ENCODE measurements at regions not wholly inside any gene's neighbourhood (a gene's known extent, or its start where the extent isn't known, plus 50 kb on each side); places are given as distances from the start of the nearest gene placed in this dataset.
"Not testable (repeated sequence)": the region's sequence is repeated elsewhere in the genome, so short reads cannot be mapped to it uniquely, and the experiment has no call there.

DNA sequence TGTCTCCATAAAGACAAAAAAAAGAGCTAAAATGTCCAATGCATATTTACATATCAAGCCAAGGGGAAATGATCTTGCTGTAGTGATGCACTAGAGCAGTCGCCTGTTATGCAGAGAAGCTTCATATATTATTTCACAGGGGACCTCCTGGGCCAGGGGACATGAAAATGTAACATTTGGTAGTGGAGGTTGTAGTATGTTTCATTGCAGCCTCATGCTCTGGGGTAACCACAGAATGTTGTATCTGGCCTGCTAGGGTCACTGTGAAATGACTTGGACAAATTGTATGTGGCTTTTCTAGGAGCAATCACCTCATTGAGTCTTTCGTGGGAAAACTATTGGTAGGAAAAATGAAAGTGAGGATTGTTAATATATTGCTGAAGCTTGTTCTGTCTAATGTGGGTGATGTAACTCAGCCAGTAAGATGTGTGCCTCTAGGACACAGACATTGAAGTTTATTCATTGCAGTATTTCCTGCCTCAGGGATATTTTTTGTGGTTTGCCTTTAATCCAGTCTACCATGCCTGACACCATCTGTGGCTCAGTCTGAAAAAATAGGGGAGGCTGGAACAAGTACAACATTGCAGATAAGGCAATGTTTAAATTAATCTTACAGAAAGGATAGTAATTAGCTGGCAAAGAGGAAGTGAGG lies 430.8 kb upstream of the TNC start:
- TF ChIP-seq, protein P1, sequence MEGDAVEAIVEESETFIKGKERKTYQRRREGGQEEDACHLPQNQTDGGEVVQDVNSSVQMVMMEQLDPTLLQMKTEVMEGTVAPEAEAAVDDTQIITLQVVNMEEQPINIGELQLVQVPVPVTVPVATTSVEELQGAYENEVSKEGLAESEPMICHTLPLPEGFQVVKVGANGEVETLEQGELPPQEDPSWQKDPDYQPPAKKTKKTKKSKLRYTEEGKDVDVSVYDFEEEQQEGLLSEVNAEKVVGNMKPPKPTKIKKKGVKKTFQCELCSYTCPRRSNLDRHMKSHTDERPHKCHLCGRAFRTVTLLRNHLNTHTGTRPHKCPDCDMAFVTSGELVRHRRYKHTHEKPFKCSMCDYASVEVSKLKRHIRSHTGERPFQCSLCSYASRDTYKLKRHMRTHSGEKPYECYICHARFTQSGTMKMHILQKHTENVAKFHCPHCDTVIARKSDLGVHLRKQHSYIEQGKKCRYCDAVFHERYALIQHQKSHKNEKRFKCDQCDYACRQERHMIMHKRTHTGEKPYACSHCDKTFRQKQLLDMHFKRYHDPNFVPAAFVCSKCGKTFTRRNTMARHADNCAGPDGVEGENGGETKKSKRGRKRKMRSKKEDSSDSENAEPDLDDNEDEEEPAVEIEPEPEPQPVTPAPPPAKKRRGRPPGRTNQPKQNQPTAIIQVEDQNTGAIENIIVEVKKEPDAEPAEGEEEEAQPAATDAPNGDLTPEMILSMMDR (IDR thresholded peaks at IDR 0.05; ENCODE audit: low read depth, low read length), result no peak
- no peak overlapping the region for H3K27ac ChIP-seq (ENCODE audit: low read depth, low read length)
- H3K4me3 ChIP-seq (ENCODE audit: low read depth, low read length), result no peak overlapping the region
- ChIA-PET CTCF (no interaction called here), POLR2A (no interaction called here)
- no peaks in the 10 kb centered on the region for H3K9me3 ChIP-seq (ENCODE audit: control insufficient read depth, insufficient read depth, low read length)
- no peak for DNase-seq (ENCODE audit: low read depth, low spot score)
- no peaks in the 10 kb centered on the region for H3K27me3 ChIP-seq (ENCODE audit: control insufficient read depth, insufficient read depth, low read length)

DNA sequence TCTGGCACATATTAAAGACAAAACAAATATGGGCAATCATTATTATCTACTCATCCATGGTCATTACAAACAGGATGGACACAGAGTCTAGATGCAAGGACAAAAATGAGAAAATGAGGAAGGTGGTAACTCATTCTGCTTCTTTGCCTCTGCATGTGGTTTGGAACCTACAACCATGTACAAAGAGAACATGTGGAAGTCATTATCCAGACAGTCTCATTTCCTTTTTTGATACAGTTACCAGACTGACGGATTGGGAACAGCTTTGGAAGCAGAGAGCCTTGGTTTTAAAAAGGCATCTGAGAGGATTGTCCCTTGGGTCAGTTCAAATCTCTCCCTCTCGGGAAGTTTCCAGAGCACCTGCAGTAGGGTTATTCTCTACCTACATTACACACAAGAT lies 433.4 kb upstream of the TNC start:
- H3K27me3 ChIP-seq (ENCODE audit: control insufficient read depth, insufficient read depth, low read length), result no peaks in the 10 kb centered on the region
- ChIA-PET CTCF (no interaction called here), POLR2A (no interaction called here)
- no peak overlapping the region for H3K27ac ChIP-seq (ENCODE audit: low read depth, low read length)
- peaks cover 7% of the 10 kb centered on the region; the same call in 1 of the 2 replicates for H3K9me3 ChIP-seq (ENCODE audit: control insufficient read depth, insufficient read depth, low read length)
- DNase-seq (ENCODE audit: low read depth, low spot score), result no peak
- TF ChIP-seq, protein P1 (IDR thresholded peaks at IDR 0.05; ENCODE audit: low read depth, low read length), result no peak
- no peak overlapping the region for H3K4me3 ChIP-seq (ENCODE audit: low read depth, low read length)

DNA sequence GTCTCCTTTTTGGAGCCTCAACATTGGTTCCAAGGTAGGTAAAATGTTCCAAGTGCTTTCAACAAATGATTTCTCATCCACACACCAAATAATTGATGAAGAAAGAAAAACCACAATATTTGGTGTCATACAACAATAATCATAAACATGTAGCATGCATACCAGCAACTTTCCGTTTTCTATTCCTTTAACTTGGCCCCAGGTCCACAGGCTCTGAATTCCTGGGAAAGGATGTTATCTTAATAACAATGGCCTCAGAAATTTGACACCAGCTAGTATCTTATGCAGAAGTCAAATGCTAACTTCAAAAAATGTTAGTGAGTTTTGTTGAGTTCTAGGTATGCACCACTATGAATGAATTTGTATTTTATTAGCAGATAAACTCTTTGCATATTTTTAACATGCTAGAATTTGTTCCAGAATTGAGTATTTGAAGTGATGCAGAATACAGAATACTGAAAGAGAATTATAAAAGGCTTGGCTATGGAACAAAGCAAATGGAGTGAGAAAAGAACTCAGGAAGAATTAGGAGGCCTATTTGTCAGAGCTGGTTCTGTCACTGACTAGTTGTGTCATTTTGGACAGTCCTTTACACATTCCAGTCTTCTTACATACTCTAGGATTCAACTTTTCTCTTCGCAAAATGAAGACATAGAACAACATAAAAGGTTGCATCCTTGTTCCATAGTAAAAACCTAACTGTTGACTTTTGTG lies 435.3 kb upstream of the TNC start:
- no peak for DNase-seq (ENCODE audit: low read depth, low spot score)
- TF ChIP-seq, protein P1 (IDR thresholded peaks at IDR 0.05; ENCODE audit: low read depth, low read length), result no peak
- H3K4me3 ChIP-seq (ENCODE audit: low read depth, low read length), result no peak overlapping the region
- no peak overlapping the region for H3K27ac ChIP-seq (ENCODE audit: low read depth, low read length)
- H3K27me3 ChIP-seq (ENCODE audit: control insufficient read depth, insufficient read depth, low read length), result no peaks in the 10 kb centered on the region
- CTCF ChIA-PET, result no interaction called here
- H3K9me3 ChIP-seq (ENCODE audit: control insufficient read depth, insufficient read depth, low read length), result peaks cover 9% of the 10 kb centered on the region; the same call in 1 of the 2 replicates
- POLR2A ChIA-PET, result no interaction called here

DNA sequence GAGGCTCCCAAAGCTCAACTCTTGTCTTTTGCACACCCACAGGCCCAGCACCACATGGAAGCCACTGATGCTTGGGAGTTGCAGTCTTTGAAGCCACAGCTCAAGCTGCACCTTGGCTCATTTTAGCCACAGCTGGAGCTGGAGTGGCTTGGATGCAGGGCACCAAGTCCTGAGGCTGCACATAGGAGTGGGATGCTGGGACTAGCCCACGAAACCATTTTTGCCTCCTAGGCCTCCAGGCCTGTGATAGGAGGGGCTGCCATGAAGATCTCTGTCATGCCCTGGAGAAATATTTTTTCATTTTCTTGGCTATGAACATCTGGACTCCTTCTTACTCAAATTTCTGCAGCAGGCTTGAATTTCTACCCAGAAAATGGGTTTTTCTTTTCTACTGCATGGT lies 438.5 kb upstream of the TNC start:
- ChIA-PET CTCF (no interaction called here), POLR2A (no interaction called here)
- no peak for DNase-seq (ENCODE audit: low read depth, low spot score)
- peaks cover 9% of the 10 kb centered on the region; the same call in 1 of the 2 replicates for H3K9me3 ChIP-seq (ENCODE audit: control insufficient read depth, insufficient read depth, low read length)
- no peaks in the 10 kb centered on the region for H3K27me3 ChIP-seq (ENCODE audit: control insufficient read depth, insufficient read depth, low read length)
- TF ChIP-seq, protein P1 (IDR thresholded peaks at IDR 0.05; ENCODE audit: low read depth, low read length), result no peak
- H3K27ac ChIP-seq (ENCODE audit: low read depth, low read length), result no peak overlapping the region
- no peak overlapping the region for H3K4me3 ChIP-seq (ENCODE audit: low read depth, low read length)

DNA sequence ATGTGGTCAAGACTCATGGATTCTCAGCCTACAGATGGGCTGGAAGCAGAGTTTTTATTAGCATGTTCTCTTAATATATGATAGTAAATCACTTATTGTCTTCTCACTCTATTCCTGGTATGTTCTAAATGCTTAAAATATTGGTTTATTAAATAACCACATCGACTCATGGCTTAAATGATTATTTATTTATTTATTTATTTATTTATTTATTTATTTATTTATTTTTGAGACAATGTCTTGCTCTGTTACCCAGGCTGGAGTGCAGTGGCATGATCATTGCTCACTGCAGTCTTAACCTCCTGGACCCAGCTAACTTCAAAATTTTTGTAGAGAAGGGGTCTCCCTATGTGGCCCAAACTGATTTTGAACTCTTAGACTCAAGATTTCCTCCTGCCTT lies 457.2 kb upstream of the TNC start:
- H3K27ac ChIP-seq (ENCODE audit: low read depth, low read length), result no peak overlapping the region
- ChIA-PET POLR2A (no interaction called here), CTCF (no interaction called here)
- H3K9me3 ChIP-seq (ENCODE audit: control insufficient read depth, insufficient read depth, low read length), result no peaks in the 10 kb centered on the region
- DNase-seq (ENCODE audit: low read depth, low spot score), result no peak
- no peaks in the 10 kb centered on the region for H3K27me3 ChIP-seq (ENCODE audit: control insufficient read depth, insufficient read depth, low read length)
- no peak overlapping the region for H3K4me3 ChIP-seq (ENCODE audit: low read depth, low read length)
- TF ChIP-seq, protein P1 (IDR thresholded peaks at IDR 0.05; ENCODE audit: low read depth, low read length), result no peak

DNA sequence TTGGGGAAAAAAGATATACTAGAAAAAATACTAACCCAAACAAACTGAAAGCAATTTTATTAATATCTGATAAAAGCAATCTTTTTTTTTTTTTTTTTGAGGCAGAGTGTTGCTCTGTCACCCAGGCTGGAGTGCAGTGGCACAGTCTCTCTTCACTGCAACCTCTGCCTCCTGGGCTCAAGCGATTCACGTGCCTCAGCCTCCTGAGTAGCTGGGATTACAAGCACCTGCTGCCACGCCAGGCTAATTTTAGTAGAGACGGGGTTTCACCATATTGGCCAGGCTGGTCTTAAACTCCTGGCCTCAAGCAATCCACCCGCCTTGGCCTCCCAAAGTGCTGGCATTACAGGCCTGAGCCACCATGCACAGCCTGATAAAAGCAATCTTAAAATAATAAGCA lies 467.5 kb upstream of the TNC start:
- H3K27ac ChIP-seq (ENCODE audit: low read depth, low read length); H3K9me3 ChIP-seq (ENCODE audit: control insufficient read depth, insufficient read depth, low read length); H3K4me3 ChIP-seq (ENCODE audit: low read depth, low read length); H3K27me3 ChIP-seq (ENCODE audit: control insufficient read depth, insufficient read depth, low read length); DNase-seq (ENCODE audit: low read depth, low spot score): not testable (repeated sequence)
- CTCF ChIA-PET, result interaction anchor here (0.7 to 1.8 kb wide), 3 partner anchors 454 to 1076 kb away, joined by 3 to 4 read pairs (median 4); no protein-coding TSS in a partner anchor
- POLR2A ChIA-PET, result interaction anchor here (0.7 kb wide), 1 partner anchor 555 kb away, joined by 11 read pairs; no protein-coding TSS in a partner anchor
